Stimulated activated CD4-positive, alpha-beta T cell treated with anti-CD3 and anti-CD28 coated beads, Interleukin-15, amount 100 ng/mL, for 24 hours (primary cell): ENCODE measurements at regions not wholly inside any gene's neighbourhood (a gene's known extent, or its start where the extent isn't known, plus 50 kb on each side); places are given as distances from the start of the nearest gene placed in this dataset.
"Not testable (repeated sequence)": the region's sequence is repeated elsewhere in the genome, so short reads cannot be mapped to it uniquely, and the experiment has no call there.

Experiments used
- DNase-seq: peaks from one replicate; pipeline ENCODE4 v3.0.0-alpha.2; 2020

- DNase-seq: no peak
Observed at GRCh38 chr2:6143812-6144211, 451.6 kb downstream of the SOX11 start.

- not testable (repeated sequence) for DNase-seq
Observed at GRCh38 chr2:6147215-6147614, 455.0 kb downstream of the SOX11 start.

- no peak for DNase-seq
Observed at GRCh38 chr2:6148882-6149281, 456.7 kb downstream of the SOX11 start.

GRCh38 chr2:6159606-6160005, 467.4 kb downstream of the SOX11 start:
- no peak for DNase-seq

- DNase-seq: no peak
Observed at GRCh38 chr2:6163932-6164331, 471.7 kb downstream of the SOX11 start.

GRCh38 chr2:6164986-6165747, 473.0 kb downstream of the SOX11 start:
- no peak for DNase-seq

- no peak for DNase-seq
Observed at GRCh38 chr2:6167592-6168138, 475.5 kb downstream of the SOX11 start.

- DNase-seq: no peak
Observed at GRCh38 chr2:6168485-6168884, 476.3 kb downstream of the SOX11 start.

GRCh38 chr2:6171294-6171693, 479.1 kb downstream of the SOX11 start:
- no peak for DNase-seq

GRCh38 chr2:6177811-6178210, 485.6 kb downstream of the SOX11 start:
- DNase-seq: no peak

- no peak for DNase-seq
Observed at GRCh38 chr2:6181525-6181924, 489.3 kb downstream of the SOX11 start.

- DNase-seq: no peak
Observed at GRCh38 chr2:6181926-6182325, 489.7 kb downstream of the SOX11 start.

GRCh38 chr2:6183226-6183625, 491.0 kb downstream of the SOX11 start:
- no peak for DNase-seq

GRCh38 chr2:6184532-6185292, 492.5 kb downstream of the SOX11 start:
- no peak for DNase-seq

- no peak for DNase-seq
Observed at GRCh38 chr2:6186332-6187151, 494.4 kb downstream of the SOX11 start.

GRCh38 chr2:6196449-6196848, 504.3 kb downstream of the SOX11 start:
- DNase-seq: no peak

- DNase-seq: not testable (repeated sequence)
Observed at GRCh38 chr2:6198370-6198919, 506.3 kb downstream of the SOX11 start.

GRCh38 chr2:6202756-6203155, 510.6 kb downstream of the SOX11 start:
- DNase-seq: no peak

GRCh38 chr2:6203291-6203959, 511.2 kb downstream of the SOX11 start:
- no peak for DNase-seq

- no peak for DNase-seq
Observed at GRCh38 chr2:6206882-6207281, 514.7 kb downstream of the SOX11 start.

GRCh38 chr2:6211236-6211635, 519.1 kb downstream of the SOX11 start:
- no peak for DNase-seq

- DNase-seq: no peak
Observed at GRCh38 chr2:6212491-6212890, 520.3 kb downstream of the SOX11 start.
